ENCODE measurements at regions not wholly inside any gene's neighbourhood (a gene's known extent, or its start where the extent isn't known, plus 50 kb on each side); places are given as distances from the start of the nearest gene placed in this dataset.

GRCh38 chr5:99000876-99001275, 72.1 kb upstream of the CHD1 start:
- no peak for ATAC-seq
- intact Hi-C loops (cut with DNase I, micrococcal nuclease): no loop called here
- no peak overlapping the region for H3K4me3 Mint-ChIP-seq

GRCh38 chr5:99000221-99000620, 71.4 kb upstream of the CHD1 start:
- ATAC-seq (no peak), DNase-seq (no peak)
- H3K4me3 Mint-ChIP-seq: no peak overlapping the region
- intact Hi-C loops (cut with DNase I, micrococcal nuclease): no loop called here
- H3K27ac Mint-ChIP-seq: no peak overlapping the region
- H3K36me3 Mint-ChIP-seq (ENCODE audit: low read depth): no peaks in the 10 kb centered on the region
- no peaks in the 10 kb centered on the region for H3K9me3 Mint-ChIP-seq (ENCODE audit: low read depth)
- ChIA-PET CTCF (no interaction called here), POLR2A (no interaction called here)
- H3K27me3 Mint-ChIP-seq: no peaks in the 10 kb centered on the region
- peaks cover 9% of the 10 kb centered on the region for H3K4me1 Mint-ChIP-seq

More at GRCh38 chr5:99000876-99001275, 72.1 kb upstream of the CHD1 start:
- Mint-ChIP-seq H3K9me3 (ENCODE audit: low read depth) (no peaks in the 10 kb centered on the region), H3K27ac (no peak overlapping the region), H3K36me3 (ENCODE audit: low read depth) (no peaks in the 10 kb centered on the region), H3K27me3 (no peaks in the 10 kb centered on the region), H3K4me1 (peaks cover 14% of the 10 kb centered on the region)
- no peak for DNase-seq
- ChIA-PET POLR2A (no interaction called here), CTCF (no interaction called here)

GRCh38 chr5:98999631-99000030, 70.8 kb upstream of the CHD1 start:
- no peak for DNase-seq
- ChIA-PET POLR2A (no interaction called here), CTCF (no interaction called here)
- no peak for ATAC-seq
- Mint-ChIP-seq H3K9me3 (ENCODE audit: low read depth) (no peaks in the 10 kb centered on the region), H3K36me3 (ENCODE audit: low read depth) (no peaks in the 10 kb centered on the region), H3K4me3 (no peak overlapping the region), H3K4me1 (peaks cover 3% of the 10 kb centered on the region), H3K27ac (no peak overlapping the region), H3K27me3 (no peaks in the 10 kb centered on the region)
- intact Hi-C loops (cut with DNase I, micrococcal nuclease): no loop called here

GRCh38 chr5:98997000-98997399, 68.2 kb upstream of the CHD1 start:
- intact Hi-C loops (cut with DNase I, micrococcal nuclease): no loop called here
- H3K36me3 Mint-ChIP-seq (ENCODE audit: low read depth): no peaks in the 10 kb centered on the region
- DNase-seq (no peak), ATAC-seq (no peak)
- ChIA-PET CTCF (no interaction called here), POLR2A (no interaction called here)
- peaks cover 4% of the 10 kb centered on the region for H3K4me1 Mint-ChIP-seq
- no peak overlapping the region for H3K27ac Mint-ChIP-seq
- H3K27me3 Mint-ChIP-seq: no peaks in the 10 kb centered on the region
- H3K4me3 Mint-ChIP-seq: no peak overlapping the region
- no peaks in the 10 kb centered on the region for H3K9me3 Mint-ChIP-seq (ENCODE audit: low read depth)

GRCh38 chr5:98994611-98995010, 65.8 kb upstream of the CHD1 start:
- DNase-seq: no peak
- intact Hi-C loops (cut with DNase I, micrococcal nuclease): no loop called here
- Mint-ChIP-seq H3K36me3 (ENCODE audit: low read depth) (no peaks in the 10 kb centered on the region), H3K4me1 (peaks cover 12% of the 10 kb centered on the region), H3K9me3 (ENCODE audit: low read depth) (no peaks in the 10 kb centered on the region), H3K4me3 (no peak overlapping the region), H3K27me3 (no peaks in the 10 kb centered on the region), H3K27ac (no peak overlapping the region)
- ChIA-PET CTCF (no interaction called here), POLR2A (no interaction called here)
- ATAC-seq: no peak

- H3K4me3 Mint-ChIP-seq: no peak overlapping the region
- POLR2A ChIA-PET: no interaction called here
- no peaks in the 10 kb centered on the region for H3K36me3 Mint-ChIP-seq (ENCODE audit: low read depth)
- H3K27me3 Mint-ChIP-seq: no peaks in the 10 kb centered on the region
- no peak for DNase-seq
- intact Hi-C loops (cut with DNase I, micrococcal nuclease): no loop called here
- H3K9me3 Mint-ChIP-seq (ENCODE audit: low read depth): no peaks in the 10 kb centered on the region
- CTCF ChIA-PET: no interaction called here
- H3K4me1 Mint-ChIP-seq: peaks cover 14% of the 10 kb centered on the region
- no peak overlapping the region for H3K27ac Mint-ChIP-seq
- ATAC-seq: peak; percentile 30
Measured at GRCh38 chr5:98993512-98993911, 64.7 kb upstream of the CHD1 start.

GRCh38 chr5:98992552-98992951, 63.7 kb upstream of the CHD1 start:
- DNase-seq (no peak), ATAC-seq (no peak)
- Mint-ChIP-seq H3K4me1 (peaks cover 14% of the 10 kb centered on the region), H3K4me3 (no peak overlapping the region), H3K36me3 (ENCODE audit: low read depth) (no peaks in the 10 kb centered on the region), H3K27ac (no peak overlapping the region), H3K9me3 (ENCODE audit: low read depth) (no peaks in the 10 kb centered on the region), H3K27me3 (no peaks in the 10 kb centered on the region)
- POLR2A ChIA-PET: no interaction called here
- CTCF ChIA-PET: no interaction called here
- intact Hi-C loops (cut with DNase I, micrococcal nuclease): no loop called here

GRCh38 chr5:98989727-98990126, 60.9 kb upstream of the CHD1 start:
- no peak overlapping the region for H3K27ac Mint-ChIP-seq
- intact Hi-C loops (cut with DNase I, micrococcal nuclease): no loop called here
- DNase-seq (no peak), ATAC-seq (no peak)
- no peaks in the 10 kb centered on the region for H3K36me3 Mint-ChIP-seq (ENCODE audit: low read depth)
- no peaks in the 10 kb centered on the region for H3K9me3 Mint-ChIP-seq (ENCODE audit: low read depth)
- H3K4me1 Mint-ChIP-seq: peaks cover 14% of the 10 kb centered on the region
- CTCF ChIA-PET: interaction anchor here (0.6 kb wide), 1 partner anchor 137 kb away, joined by 3 read pairs; no protein-coding TSS in a partner anchor
- H3K4me3 Mint-ChIP-seq: no peak overlapping the region
- POLR2A ChIA-PET: no interaction called here
- no peaks in the 10 kb centered on the region for H3K27me3 Mint-ChIP-seq

- intact Hi-C loops (cut with DNase I, micrococcal nuclease): no loop called here
- ChIA-PET POLR2A (no interaction called here), CTCF (no interaction called here)
- Mint-ChIP-seq H3K9me3 (ENCODE audit: low read depth) (no peaks in the 10 kb centered on the region), H3K27me3 (no peaks in the 10 kb centered on the region), H3K27ac (no peak overlapping the region), H3K4me3 (no peak overlapping the region), H3K4me1 (peaks cover 10% of the 10 kb centered on the region), H3K36me3 (ENCODE audit: low read depth) (no peaks in the 10 kb centered on the region)
- DNase-seq: no peak
- ATAC-seq: no peak
Measured at GRCh38 chr5:98986587-98986986, 57.8 kb upstream of the CHD1 start.

- H3K9me3 Mint-ChIP-seq (ENCODE audit: low read depth): no peaks in the 10 kb centered on the region
- no peak overlapping the region for H3K4me3 Mint-ChIP-seq
- H3K27ac Mint-ChIP-seq: no peak overlapping the region
- CTCF ChIA-PET: interaction anchor here (1.2 kb wide), 1 partner anchor 53 kb away, joined by 3 read pairs; no protein-coding TSS in a partner anchor
- H3K4me1 Mint-ChIP-seq: no peaks in the 10 kb centered on the region
- no peaks in the 10 kb centered on the region for H3K36me3 Mint-ChIP-seq (ENCODE audit: low read depth)
- intact Hi-C loops (cut with DNase I, micrococcal nuclease): no loop called here
- no peaks in the 10 kb centered on the region for H3K27me3 Mint-ChIP-seq
- DNase-seq (no peak), ATAC-seq (no peak)
- POLR2A ChIA-PET: no interaction called here
Measured at GRCh38 chr5:98982880-98983279, 54.1 kb upstream of the CHD1 start.
